SK-N-SH (cell line): ENCODE measurements at regions not wholly inside any gene's neighbourhood (a gene's known extent, or its start where the extent isn't known, plus 50 kb on each side); places are given as distances from the start of the nearest gene placed in this dataset.

Experiments
- CTCF ChIA-PET: fragments of 300-600, 350-600 bp; formaldehyde crosslinking; extraction: SDS; loops from one replicate; lab custom pipeline; 2021; lab: Yijun Ruan, JAX
- POLR2A ChIA-PET: fragments of 350-600 bp; sonication (Branson Sonifier 250); formaldehyde crosslinking; extraction: SDS; loops from one replicate; lab custom pipeline; 2020; ENCODE audit warnings: antibody characterized with exemption, inconsistent platforms; lab: Yijun Ruan, JAX
- DNase-seq: peaks from one replicate; pipeline ENCODE4 v3.0.0; 2012
- H2AFZ ChIP-seq: fragments of 200-600 bp; sonication (generic); 2 replicates; pipeline ENCODE4 v1.8.1; 2016; ENCODE audit warnings: antibody characterized with exemption, mild to moderate bottlenecking, low read depth
- H3F3A ChIP-seq: fragments of 200-600 bp; sonication (generic); replicated peaks from 2 replicates; pipeline ENCODE3; 2016; ENCODE audit warnings: antibody characterized with exemption, mild to moderate bottlenecking; ENCODE audit not compliant: insufficient read depth
- H3K27ac ChIP-seq, 2 experiments: fragments of 200-500 bp in 1 of 2; fragments of 200-600 bp in 1 of 2; sonication (Bioruptor generic) in 1 of 2; sonication (generic), shearing (Covaris generic) in 1 of 2; 2 replicates each; pipeline versions ENCODE4 v1.5.1 to v1.6.1; 2014 to 2016; ENCODE audit warnings: low read depth in 2 of 2, inconsistent platforms in 1 of 2, low read length in 1 of 2, mild to moderate bottlenecking in 1 of 2, mixed read lengths in 1 of 2
- H3K27me3 ChIP-seq: fragments of 200-600 bp; sonication (generic), shearing (Covaris generic); 2 replicates; pipeline ENCODE4 v1.6.1; 2016; ENCODE audit warnings: mixed run types; ENCODE audit not compliant: insufficient read depth
- H3K36me3 ChIP-seq, 2 experiments: fragments of 200-500 bp in 1 of 2; fragments of 200-600 bp in 1 of 2; sonication (Bioruptor generic) in 1 of 2; sonication (generic) in 1 of 2; replicated peaks in 1 of 2; 2 replicates each; pipeline versions ENCODE3 to v1.5.1; 2014 to 2016; ENCODE audit warnings: low read length in 1 of 2, mild to moderate bottlenecking in 1 of 2; ENCODE audit not compliant: insufficient read depth in 2 of 2, control insufficient read depth in 1 of 2
- H3K4me1 ChIP-seq, 2 experiments: fragments of 200-500 bp in 1 of 2; fragments of 200-600 bp in 1 of 2; sonication (Bioruptor generic) in 1 of 2; sonication (generic), shearing (Covaris generic) in 1 of 2; 2 replicates each; pipeline versions ENCODE4 v1.5.1 to v1.6.1; 2014 to 2016; ENCODE audit warnings: low read depth in 1 of 2, low read length in 1 of 2, mixed run types in 1 of 2; ENCODE audit not compliant: insufficient read depth in 2 of 2, control insufficient read depth in 1 of 2
- H3K4me2 ChIP-seq: fragments of 200-600 bp; sonication (generic), shearing (Covaris generic); 2 replicates; pipeline ENCODE4 v1.6.1; 2017; ENCODE audit warnings: mixed run types
- H3K4me3 ChIP-seq, 2 experiments: fragments of 200-500 bp in 1 of 2; fragments of 200-600 bp in 1 of 2; sonication (Bioruptor generic) in 1 of 2; sonication (generic), shearing (Covaris generic) in 1 of 2; 2 replicates each; pipeline versions ENCODE4 v1.5.1 to v1.8.1; 2014 to 2016; ENCODE audit warnings: low read depth in 2 of 2, inconsistent platforms in 1 of 2, low read length in 1 of 2, mild to moderate bottlenecking in 1 of 2, mixed read lengths in 1 of 2, moderate library complexity in 1 of 2
- H3K79me2 ChIP-seq: fragments of 200-600 bp; sonication (generic); 2 replicates; pipeline ENCODE4 v1.8.1; 2017; ENCODE audit warnings: mild to moderate bottlenecking; ENCODE audit not compliant: insufficient read depth
- H3K9ac ChIP-seq: fragments of 200-600 bp; sonication (generic); 2 replicates; pipeline ENCODE4 v1.6.1; 2017; ENCODE audit warnings: mixed run types
- H3K9me2 ChIP-seq: fragments of 200-600 bp; sonication (generic); 2 replicates; pipeline ENCODE4 v1.6.1; 2017; ENCODE audit warnings: mixed run types
- H3K9me3 ChIP-seq: fragments of 200-600 bp; sonication (generic); 2 replicates; pipeline ENCODE4 v1.6.1; 2017; ENCODE audit warnings: mixed run types, mild to moderate bottlenecking, moderate library complexity
- H4K20me1 ChIP-seq: fragments of 200-600 bp; sonication (generic); 2 replicates; pipeline ENCODE4 v1.6.1; 2017; ENCODE audit warnings: mild to moderate bottlenecking, mixed run types; ENCODE audit not compliant: insufficient read depth
- EP300 ChIP-seq, 2 experiments: IDR thresholded peaks; 2 replicates each; pipeline versions ENCODE4 v1.4.0 to v1.6.1; 2012; ENCODE audit warnings: borderline replicate concordance in 1 of 2, low read depth in 1 of 2, low read length in 1 of 2
- FOXJ3 ChIP-seq: sonication (generic); formaldehyde crosslinking; IDR thresholded peaks from 2 replicates; pipeline ENCODE4 v1.5.1; 2020; ENCODE audit warnings: mild to moderate bottlenecking, missing genetic modification reagents
- GABPA ChIP-seq: IDR thresholded peaks from 2 replicates; pipeline ENCODE4 v1.4.0; 2012; ENCODE audit warnings: low read depth, mild to moderate bottlenecking
- GATA2 ChIP-seq: sonication (generic); formaldehyde crosslinking; IDR thresholded peaks from 2 replicates; pipeline ENCODE4 v1.5.0; 2020; ENCODE audit warnings: mild to moderate bottlenecking, missing genetic modification reagents
- IRF3 ChIP-seq: fragments of 150-350 bp; IDR thresholded peaks from 2 replicates; pipeline ENCODE4 v1.6.1; 2016; ENCODE audit warnings: mild to moderate bottlenecking, low read depth, low read length
- MEF2A ChIP-seq: IDR thresholded peaks from 2 replicates; pipeline ENCODE4 v1.4.0; 2012; ENCODE audit warnings: low read depth, borderline replicate concordance
- SIN3A ChIP-seq: IDR thresholded peaks from 2 replicates; pipeline ENCODE4 v1.6.1; 2012; ENCODE audit warnings: low read depth, mild to moderate bottlenecking, low read length, moderate library complexity, borderline replicate concordance
- WGBS: methylation state at CpG from one replicate; pipeline ENCODE4 v1.1.6; 2017; ENCODE audit warnings: low lambda C conversion rate; 5-methylcytosine and 5-hydroxymethylcytosine counted together
- TF ChIP-seq, protein P1 (sequence below): fragments of 200-600 bp; sonication (generic); IDR thresholded peaks from 2 replicates; pipeline ENCODE4 v1.6.1; 2017; ENCODE audit warnings: antibody characterized with exemption, mild to moderate bottlenecking, moderate library complexity
- TF ChIP-seq, protein P2 (sequence below): IDR thresholded peaks from 2 replicates; pipeline ENCODE4 v1.6.1; 2012; ENCODE audit warnings: mild to moderate bottlenecking, low read depth, low read length, moderate library complexity

DNA sequence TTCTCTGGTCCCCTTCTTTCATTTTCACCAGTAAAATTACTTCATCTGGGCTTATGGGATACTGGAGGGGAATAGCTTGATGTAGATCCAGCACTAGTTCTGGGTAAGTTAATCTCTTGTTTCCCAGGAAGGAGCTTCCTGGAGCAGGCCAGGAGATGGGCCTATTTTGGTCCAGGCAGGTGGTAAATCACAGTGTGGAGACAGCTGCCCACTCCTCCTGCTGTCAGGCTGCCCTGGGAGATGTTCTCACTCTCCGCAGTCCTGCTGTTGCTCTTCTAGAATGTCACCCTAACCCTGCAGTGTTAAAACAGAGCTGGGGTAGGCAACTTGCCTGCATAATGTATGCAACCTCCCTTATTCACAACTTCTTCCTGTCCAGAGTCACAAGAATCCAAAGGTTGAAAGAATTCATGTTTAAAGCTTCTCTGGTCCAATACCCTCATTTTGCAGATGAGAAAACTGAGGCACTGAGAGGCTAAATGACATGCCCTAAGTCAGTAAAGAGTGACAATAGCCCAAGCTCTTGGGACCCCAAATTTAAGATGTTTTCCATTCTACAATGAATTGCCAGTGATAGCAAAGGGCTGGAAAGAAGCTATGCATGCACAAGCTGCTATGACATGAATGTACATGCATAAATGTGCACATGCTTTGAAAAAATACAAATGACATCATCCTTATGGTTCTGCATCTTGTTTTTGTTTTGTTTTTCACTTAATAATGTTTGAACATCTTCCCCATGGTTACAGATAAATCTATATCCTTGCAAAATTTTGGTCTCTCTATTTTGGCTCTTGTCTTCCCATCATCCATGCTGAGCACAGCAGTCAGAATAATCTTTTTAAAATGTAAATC, 71.8 kb upstream of the ADRA1B start:
- Histone ChIP-seq H3K4me1 (no peaks in the 10 kb centered on the region), H3K4me2 (no peak overlapping the region), H3F3A (peaks cover 3% of the 10 kb centered on the region), H3K79me2 (no peaks in the 10 kb centered on the region), H3K9me2 (no peaks in the 10 kb centered on the region), H3K27me3 (no peaks in the 10 kb centered on the region), H3K9me3 (no peaks in the 10 kb centered on the region), H3K4me3 (no peak overlapping the region), H3K9ac (no peak overlapping the region), H2AFZ (no peak overlapping the region; the same call in 1 of the 2 replicates), H4K20me1 (no peaks in the 10 kb centered on the region), H3K27ac (no peak overlapping the region), H3K36me3 (no peaks in the 10 kb centered on the region)
- CTCF ChIA-PET: no interaction called here
- 100% methylated on average over 1 of the region's 1 CpG for WGBS
- POLR2A ChIA-PET: no interaction called here
- no peak for TF ChIP-seq IRF3
- TF ChIP-seq MEF2A: no peak
- TF ChIP-seq, protein P1, sequence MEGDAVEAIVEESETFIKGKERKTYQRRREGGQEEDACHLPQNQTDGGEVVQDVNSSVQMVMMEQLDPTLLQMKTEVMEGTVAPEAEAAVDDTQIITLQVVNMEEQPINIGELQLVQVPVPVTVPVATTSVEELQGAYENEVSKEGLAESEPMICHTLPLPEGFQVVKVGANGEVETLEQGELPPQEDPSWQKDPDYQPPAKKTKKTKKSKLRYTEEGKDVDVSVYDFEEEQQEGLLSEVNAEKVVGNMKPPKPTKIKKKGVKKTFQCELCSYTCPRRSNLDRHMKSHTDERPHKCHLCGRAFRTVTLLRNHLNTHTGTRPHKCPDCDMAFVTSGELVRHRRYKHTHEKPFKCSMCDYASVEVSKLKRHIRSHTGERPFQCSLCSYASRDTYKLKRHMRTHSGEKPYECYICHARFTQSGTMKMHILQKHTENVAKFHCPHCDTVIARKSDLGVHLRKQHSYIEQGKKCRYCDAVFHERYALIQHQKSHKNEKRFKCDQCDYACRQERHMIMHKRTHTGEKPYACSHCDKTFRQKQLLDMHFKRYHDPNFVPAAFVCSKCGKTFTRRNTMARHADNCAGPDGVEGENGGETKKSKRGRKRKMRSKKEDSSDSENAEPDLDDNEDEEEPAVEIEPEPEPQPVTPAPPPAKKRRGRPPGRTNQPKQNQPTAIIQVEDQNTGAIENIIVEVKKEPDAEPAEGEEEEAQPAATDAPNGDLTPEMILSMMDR: no peak
- no peak for TF ChIP-seq SIN3A
- no peak for TF ChIP-seq GATA2 (CRISPR knock-in tag)
- no peak for TF ChIP-seq GABPA
- no peak for TF ChIP-seq EP300 (IDR thresholded peaks at IDR 0.05; ENCODE audit: borderline replicate concordance in 1 of 2, low read depth in 1 of 2, low read length in 1 of 2)
- TF ChIP-seq FOXJ3: no peak
- TF ChIP-seq, protein P2, sequence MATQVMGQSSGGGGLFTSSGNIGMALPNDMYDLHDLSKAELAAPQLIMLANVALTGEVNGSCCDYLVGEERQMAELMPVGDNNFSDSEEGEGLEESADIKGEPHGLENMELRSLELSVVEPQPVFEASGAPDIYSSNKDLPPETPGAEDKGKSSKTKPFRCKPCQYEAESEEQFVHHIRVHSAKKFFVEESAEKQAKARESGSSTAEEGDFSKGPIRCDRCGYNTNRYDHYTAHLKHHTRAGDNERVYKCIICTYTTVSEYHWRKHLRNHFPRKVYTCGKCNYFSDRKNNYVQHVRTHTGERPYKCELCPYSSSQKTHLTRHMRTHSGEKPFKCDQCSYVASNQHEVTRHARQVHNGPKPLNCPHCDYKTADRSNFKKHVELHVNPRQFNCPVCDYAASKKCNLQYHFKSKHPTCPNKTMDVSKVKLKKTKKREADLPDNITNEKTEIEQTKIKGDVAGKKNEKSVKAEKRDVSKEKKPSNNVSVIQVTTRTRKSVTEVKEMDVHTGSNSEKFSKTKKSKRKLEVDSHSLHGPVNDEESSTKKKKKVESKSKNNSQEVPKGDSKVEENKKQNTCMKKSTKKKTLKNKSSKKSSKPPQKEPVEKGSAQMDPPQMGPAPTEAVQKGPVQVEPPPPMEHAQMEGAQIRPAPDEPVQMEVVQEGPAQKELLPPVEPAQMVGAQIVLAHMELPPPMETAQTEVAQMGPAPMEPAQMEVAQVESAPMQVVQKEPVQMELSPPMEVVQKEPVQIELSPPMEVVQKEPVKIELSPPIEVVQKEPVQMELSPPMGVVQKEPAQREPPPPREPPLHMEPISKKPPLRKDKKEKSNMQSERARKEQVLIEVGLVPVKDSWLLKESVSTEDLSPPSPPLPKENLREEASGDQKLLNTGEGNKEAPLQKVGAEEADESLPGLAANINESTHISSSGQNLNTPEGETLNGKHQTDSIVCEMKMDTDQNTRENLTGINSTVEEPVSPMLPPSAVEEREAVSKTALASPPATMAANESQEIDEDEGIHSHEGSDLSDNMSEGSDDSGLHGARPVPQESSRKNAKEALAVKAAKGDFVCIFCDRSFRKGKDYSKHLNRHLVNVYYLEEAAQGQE: no peak
- no peak for DNase-seq
